GM12865 (cell line): ENCODE measurements at regions not wholly inside any gene's neighbourhood (a gene's known extent, or its start where the extent isn't known, plus 50 kb on each side); places are given as distances from the start of the nearest gene placed in this dataset.

Experiments
- DNase-seq: peaks from one replicate; pipeline ENCODE4 v3.0.0; 2010; ENCODE audit warnings: low read depth
- H3K4me3 ChIP-seq: 2 replicates; pipeline ENCODE4 v1.5.1; 2011; ENCODE audit warnings: mild to moderate bottlenecking, low read depth, low read length, control low read depth
- CTCF ChIP-seq: IDR thresholded peaks from 2 replicates; pipeline ENCODE4 v1.5.1; 2011; ENCODE audit warnings: low read length, control low read depth, low read depth, inconsistent platforms; ENCODE audit not compliant: insufficient read depth; ENCODE audit errors: missing control alignments

GRCh38 chr2:164078421-164078820 lies 342.6 kb upstream of the FIGN start:
- no peak for DNase-seq
- no peak for TF ChIP-seq CTCF
- no peak overlapping the region for H3K4me3 ChIP-seq

GRCh38 chr2:164073101-164074074 lies 337.6 kb upstream of the FIGN start:
- TF ChIP-seq CTCF = no peak
- no peak overlapping the region for H3K4me3 ChIP-seq
- DNase-seq = no peak

DNA sequence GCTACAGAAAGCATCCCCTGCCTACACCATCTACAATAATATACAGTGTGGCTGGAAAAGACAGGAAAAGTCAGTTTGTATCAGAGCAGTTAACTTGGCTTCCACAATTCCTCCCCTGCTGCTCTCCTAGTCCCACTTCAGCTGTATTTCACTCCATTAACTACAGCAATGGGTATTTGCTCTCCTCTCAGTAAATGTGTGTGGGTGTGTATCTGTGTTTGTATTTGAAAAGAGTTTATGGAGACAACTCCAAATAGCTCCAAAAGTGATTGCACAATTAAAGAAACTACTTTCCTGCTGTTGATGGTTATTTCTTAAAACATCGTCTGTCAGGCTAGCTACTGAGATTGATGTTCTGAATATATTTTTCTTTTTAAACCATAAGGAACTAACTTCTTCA lies 333.7 kb upstream of the FIGN start:
- no peak for DNase-seq
- no peak for TF ChIP-seq CTCF
- H3K4me3 ChIP-seq = no peak overlapping the region

DNA sequence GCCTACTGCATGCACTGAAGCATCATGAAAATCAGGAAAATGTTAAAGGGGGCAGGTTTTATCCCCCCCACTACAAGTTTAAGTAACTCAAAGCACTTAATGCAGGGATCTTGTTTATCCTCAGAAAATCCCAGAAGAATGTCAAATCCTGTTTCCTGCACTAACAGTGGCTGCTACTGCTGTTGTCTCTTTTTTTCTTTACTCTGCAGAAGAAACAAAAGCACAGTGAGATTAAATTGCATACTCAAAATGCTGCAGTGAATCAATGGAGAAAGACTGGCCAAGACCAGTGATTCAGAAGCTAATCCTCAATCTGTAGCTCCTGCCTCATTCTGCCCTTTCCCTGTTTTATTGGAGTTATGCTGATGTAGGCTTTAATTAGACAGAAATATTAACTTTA lies 332.3 kb upstream of the FIGN start:
- no peak for DNase-seq
- no peak overlapping the region for H3K4me3 ChIP-seq
- no peak for TF ChIP-seq CTCF

GRCh38 chr2:164066095-164066494 lies 330.3 kb upstream of the FIGN start:
- H3K4me3 ChIP-seq = no peak overlapping the region
- TF ChIP-seq CTCF = no peak
- DNase-seq = no peak

DNA sequence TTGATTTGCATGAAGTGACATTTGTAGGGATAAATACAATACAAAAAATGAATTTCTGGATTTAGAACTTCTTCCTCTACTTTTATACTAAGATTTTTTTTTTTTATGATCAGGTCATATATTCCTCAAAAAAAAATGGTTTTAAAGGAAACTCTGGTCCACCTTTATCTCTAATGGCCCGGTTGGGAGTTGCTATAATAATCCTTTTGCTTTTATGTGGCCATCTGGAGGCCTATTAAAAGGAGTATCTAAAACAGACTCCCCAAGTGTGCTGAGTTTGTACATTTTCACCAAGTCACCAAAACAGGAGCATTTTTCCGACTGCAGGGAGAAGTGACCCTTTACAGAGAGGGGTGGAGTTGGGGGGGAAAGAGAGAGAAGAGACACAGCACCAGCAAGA lies 329.2 kb upstream of the FIGN start:
- DNase-seq = no peak
- TF ChIP-seq CTCF = no peak

More for the DNA sequence above, 329.2 kb upstream of the FIGN start:
- no peak overlapping the region for H3K4me3 ChIP-seq
